Hindlimb muscle (tissue), 1 donor: ENCODE measurements at regions not wholly inside any gene's neighbourhood (a gene's known extent, or its start where the extent isn't known, plus 50 kb on each side); places are given as distances from the start of the nearest gene placed in this dataset.

Experiments used
- DNase-seq: peaks from one replicate; pipeline ENCODE4 v3.0.0-alpha.2; 2013

DNA sequence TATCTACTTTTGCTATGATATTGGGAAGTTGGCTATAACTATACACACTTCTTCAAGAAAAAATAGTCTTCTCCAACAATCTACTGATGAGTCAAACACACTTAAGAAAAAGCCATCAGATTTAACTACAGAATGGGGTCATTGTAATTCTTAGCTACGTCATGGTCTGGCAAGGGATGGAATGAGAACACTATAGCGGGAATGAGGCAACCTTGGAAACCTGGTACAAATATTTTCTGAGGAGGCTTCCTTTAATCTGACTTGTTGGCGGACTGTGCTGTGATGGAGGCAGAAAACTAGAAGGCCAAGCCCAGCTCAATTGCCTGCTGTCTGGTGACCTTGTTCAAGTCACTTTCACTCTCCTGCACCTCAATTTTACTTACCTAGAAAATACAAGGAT lies 586.8 kb upstream of the JAG1 start:
- no peak for DNase-seq

DNA sequence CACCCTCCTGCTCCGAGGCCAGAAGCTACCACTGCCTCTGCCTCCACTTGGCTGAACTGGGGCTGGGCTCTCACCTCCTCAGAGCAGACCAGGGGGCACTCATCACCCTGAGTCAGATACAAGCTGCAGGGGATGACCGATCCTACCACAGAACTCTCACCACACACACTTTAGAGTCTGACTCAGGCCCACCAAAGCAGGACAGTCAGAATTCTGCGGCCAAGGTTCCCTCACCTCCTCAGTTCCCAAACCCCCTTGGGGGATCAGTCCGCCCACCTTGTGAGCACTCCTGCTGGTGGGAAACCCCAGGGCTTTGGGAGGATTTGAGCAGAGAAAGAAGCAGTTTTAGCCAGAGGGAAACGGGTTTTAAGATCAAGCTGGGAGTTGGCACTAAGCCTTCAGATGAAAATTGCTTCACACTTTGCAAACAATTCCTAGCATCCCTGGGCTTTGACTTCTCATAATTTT lies 587.8 kb upstream of the JAG1 start:
- DNase-seq = no peak

DNA sequence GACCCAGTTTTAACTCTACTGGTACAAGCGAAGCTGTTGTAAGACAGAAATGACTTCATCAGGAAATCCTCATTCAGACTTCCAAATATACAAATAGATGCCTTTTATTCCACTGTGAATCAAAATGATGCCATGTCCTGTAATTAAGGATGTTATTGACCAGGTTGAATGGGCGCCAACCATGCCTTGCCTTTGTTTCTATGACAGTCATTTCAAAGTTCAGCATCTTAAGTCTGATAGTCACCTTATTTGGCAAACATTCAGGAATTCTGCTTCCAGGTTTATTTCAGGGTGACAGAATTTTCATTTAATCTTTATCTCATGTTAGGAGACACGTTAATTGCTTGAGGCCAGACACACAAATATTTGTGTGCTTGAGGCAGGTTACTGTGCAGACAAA lies 592.8 kb upstream of the JAG1 start:
- DNase-seq = no peak

DNA sequence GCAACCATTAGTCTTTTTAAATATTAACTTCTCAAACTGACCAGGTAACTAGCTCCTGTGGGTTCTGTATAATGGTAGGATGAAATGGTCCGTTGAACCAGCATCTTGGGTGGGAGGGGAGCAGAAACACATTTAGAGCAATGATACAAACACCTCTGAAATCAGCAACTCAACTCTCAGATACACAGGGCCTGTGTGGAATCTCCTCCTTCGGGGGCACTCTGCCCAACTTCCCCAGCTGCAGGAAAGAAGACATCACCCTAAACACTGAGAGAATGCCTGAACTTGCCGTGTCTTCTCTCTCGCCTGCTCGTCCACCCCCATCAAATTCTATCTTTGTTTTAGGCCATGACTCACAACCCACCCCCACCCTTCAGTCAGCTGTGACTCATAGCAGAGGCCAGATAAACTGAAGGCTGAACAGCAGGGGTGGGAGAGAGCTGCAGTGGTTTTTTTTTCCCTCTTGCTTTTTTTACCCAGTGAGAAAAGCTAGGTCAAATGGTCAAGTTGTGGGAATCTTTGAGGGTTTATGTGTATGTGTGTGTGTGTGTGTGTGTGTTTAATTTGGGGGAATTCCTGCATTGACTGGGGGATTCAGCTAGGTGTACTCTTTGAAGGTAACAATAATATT lies 593.4 kb upstream of the JAG1 start:
- peak; percentile 49 for DNase-seq

DNA sequence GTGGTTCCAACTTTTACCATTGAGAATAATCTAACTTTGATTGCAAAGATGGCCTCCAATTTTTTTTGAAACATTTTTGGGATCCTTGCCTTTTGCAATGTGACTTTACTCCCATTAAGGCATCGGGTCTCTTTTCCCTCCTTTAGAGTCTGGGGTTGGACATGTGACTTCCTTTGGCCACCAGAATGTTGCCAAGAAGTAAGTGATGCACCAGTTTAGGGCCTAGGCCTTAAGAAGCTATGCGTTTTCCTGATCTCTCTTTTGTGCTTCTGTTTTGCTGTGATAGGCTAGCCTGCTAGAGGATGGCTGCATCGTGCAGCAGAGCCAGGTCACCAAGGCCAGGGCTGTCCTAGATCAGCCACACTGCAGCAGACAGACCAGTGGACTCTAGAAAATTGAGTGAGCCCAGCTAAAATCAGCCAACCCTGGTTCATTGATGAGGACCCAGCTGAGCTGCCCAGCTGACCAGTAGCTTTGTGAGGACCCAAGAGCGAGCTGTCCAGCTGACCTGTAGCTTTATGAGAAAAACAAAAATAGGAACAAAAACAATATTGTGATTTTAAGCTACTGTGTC lies 594.0 kb upstream of the JAG1 start:
- no peak for DNase-seq

DNA sequence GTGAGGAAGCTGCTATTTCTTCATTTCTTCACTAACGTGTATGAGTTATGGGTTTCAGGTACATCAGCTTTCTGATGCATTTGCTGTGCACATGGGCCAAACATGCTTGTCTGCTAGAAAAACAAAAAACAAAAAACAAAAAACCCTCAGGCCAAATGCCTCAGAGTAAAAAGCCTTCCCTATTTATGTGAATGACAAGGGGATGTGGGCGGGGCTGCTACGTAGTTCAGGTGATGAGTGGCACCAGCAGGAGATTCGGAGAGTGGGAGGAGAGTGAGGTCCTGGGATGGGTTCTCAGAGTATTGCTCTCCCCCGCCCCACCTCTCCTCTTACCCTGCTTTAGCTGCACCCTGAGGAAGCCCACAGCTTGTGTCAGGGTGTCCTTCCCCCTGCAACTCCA lies 596.8 kb upstream of the JAG1 start:
- no peak for DNase-seq

DNA sequence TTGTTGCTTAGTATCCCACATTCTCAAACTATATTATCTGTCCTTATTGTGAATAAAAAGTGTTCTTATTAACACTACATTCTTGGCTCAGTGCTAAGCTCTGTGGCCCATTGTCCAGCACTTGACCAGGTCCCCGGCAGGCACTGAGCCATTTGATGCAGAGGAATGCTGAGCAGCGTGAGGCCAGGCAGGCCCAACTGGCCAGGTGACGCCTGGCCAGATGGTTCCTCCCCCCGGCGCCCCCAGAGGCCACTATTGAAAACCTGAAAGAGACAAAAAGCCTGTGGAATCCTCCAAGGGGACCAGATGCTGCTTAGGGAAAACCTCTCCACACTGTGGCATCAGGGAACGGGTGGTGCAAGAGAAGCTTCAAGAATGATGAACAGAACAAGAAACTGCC lies 597.5 kb upstream of the JAG1 start:
- no peak for DNase-seq

DNA sequence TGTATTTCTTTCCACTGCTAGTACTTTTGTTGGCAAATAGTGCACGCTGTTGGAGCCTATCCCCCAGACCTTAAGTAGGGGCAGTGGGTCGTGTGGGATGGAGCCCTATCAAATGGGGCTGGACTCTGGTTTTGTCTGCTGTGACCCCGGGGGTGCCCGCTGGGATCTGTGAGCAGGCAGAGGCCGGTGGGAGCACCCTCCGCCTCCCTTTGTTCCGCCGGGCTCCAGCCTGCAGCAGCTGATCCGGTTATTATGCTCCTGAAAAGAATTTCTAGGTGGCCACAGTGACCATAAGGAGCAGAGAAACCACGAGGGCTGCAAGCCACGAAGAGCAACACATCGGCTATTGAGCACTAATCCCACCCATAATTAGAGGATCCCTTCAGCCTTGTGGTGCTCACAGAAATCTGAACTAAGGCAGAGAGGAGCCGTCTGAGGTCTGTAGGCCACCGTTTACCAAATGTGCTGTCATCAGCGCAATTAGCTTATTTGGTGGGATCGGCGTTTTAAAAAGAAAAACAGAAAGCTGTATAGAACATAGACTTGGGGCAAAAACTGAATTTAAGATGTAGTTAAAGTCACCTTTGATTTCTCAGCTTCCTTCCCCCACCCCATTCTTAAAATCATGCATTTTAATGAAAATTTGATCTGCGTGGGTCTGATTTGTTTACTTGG lies 598.3 kb upstream of the JAG1 start:
- no peak for DNase-seq

DNA sequence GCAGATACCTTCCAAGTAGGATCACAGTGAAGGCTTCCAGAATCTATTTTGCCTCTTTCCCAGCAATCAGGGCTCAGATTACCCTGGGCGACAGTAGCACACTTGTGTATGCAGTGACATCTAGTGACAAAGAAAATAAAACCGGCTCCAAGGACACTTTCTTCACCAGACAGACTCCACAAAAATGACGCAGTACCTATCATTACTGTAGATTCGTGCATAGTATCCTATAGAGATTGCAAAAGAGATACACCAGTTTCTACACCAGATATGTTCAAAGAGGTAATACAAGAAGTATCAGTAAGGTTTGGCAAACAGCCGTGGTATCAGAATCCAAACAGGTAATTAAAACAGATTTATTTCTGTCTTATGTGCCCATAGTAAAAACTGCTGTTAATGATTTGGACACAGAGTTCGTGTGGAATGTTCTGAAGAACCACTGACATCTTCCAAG lies 600.4 kb upstream of the JAG1 start:
- peak; percentile 58 for DNase-seq

DNA sequence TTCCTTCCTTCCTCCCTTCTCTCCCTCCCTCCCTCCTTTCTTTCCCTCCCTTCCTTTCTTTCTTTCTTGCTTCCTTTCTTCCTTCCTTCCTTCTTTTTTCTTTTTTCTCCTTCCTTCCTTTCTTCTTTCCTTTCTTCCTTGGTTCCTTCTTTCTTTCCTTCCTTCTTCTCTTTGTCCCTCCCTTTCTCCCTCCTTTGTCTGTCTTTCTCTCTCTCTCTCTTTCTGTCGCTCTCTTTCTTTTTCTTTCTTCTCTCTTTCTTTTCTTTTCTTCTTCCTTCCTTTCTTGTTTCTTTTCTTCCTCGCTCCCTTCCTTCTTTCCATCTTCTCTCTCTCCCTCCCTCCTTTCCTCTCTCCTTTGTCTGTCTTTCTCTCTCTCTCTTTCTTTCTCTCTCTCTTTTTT lies 601.9 kb upstream of the JAG1 start:
- DNase-seq = no peak

DNA sequence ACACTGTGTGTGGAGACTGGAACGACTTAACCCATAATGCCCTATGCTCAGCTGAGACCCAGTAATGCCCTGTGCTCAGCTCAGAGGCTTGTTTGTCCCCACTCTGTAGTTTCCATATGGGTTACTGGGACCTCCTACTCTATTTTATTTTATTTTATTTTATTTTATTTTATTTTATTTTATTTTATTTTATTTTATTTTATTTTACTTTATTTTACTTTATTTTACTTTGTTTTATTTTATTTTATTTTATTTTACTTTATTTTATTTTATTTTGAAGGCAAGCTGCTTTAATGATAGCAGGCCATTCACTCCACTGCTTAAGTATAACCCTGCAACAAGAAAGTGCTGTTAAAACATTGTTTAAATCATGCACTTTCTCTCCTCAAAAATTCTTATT lies 603.4 kb upstream of the JAG1 start:
- DNase-seq = no peak

DNA sequence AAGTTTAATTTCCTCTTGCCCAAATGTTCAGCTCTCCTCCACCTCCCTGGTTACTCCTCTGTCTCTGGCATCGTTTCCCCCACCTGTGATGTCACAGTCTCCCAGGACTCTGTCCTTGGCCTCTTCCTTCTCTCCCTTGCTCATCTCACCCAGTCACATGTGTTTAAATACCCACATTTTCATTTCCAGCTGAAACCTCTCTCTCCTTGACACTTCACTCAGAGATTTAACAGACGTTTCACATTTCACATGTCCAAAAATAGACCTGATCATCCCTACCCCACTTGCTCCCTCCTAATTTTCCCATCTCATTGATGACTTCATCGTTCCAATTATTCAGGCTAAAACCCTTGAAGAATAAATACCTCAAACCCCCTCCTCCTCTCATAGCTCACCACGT lies 604.1 kb upstream of the JAG1 start:
- DNase-seq = no peak

DNA sequence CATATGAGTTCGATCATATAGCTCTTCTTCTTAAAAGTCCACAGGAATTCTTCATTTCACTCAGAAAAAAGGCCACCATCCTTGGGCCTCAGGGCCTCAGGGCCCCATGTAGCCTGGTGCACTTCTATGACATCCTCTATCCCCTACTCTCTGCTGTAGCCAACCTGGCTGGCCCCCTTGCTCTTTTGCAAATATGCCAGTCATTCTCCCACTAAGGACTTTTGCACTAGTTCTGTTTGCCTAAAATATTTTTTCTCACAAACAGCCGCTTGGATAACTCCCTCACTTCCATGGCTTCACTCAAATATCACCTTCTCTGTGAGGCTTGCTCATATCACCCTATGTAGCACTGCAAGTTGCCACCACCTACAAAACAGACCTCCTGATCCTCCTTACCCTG lies 604.7 kb upstream of the JAG1 start:
- no peak for DNase-seq

DNA sequence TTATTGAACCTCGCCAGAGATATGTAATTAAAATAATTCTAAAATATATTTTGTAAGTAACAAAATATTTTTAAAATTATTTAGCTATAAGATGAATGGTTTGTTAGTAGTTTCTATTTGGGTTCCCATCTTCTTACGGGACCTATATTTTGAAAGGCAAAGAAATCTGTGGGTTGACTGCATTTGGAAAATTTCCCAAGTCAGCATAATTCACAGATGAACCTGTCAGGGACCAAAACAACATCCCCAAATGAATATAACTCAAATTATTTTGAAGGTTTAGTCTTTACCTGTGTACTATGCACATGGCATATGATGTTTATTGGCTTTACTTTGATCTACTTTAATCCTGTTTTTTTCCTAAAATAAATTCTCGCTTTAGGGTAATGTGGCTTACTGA lies 607.4 kb upstream of the JAG1 start:
- DNase-seq = no peak

DNA sequence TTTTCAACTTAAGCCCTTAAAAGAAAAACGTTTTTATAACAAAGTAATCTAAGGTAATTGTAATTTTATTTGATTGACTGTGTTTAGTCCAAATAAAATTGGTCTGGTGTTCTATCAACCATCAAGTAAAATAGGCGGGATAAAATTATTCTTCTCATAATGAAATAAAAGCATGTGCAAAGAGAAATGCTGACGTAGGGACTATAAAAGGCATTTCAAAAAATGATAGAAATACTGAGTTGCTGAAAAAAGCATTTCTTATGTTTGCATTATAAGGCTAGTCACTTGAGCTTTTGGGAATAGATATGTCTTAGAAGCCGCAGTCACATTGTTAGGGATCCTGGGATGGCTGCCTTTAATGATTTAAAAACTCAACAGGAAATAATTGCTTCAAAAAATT lies 608.0 kb upstream of the JAG1 start:
- DNase-seq = no peak

DNA sequence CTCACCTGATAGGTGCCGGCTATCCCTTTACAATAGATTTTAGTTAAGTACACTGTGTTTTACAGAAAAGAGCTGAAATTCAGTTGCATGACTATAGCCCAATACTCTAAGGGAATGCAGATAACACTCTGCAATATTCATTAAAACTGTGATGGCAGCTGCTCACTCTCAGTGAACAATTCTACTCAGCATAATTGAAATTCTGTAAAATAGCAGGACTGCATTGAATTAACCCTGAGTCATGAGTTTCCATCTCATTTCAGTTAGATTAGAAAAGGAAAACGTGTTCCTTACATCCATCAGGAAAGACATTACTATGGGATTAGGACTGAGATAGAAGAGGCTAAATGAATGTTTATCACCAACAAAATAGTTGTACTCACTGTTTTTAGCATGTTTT lies 613.3 kb upstream of the JAG1 start:
- DNase-seq = no peak

DNA sequence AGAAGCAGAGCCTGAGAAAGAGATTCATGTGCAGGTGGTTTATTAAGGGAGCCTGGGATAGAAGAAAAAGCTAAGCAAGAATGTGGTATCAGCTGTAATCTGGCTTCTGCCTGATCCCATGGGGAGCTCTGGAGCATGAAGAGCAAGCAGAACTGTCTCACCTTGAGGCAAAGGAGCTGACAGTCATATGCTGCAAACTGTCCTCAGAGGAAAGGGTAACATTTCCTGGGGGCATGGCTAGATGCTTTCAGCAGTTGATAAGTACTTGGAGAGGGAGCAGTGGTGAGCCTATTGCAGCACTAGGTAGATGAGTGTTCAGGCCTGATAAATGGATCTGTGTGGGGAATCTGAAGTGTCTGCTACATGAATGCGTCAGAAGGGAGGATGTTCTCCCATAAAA lies 621.5 kb upstream of the BTBD3 start:
- DNase-seq = no peak

DNA sequence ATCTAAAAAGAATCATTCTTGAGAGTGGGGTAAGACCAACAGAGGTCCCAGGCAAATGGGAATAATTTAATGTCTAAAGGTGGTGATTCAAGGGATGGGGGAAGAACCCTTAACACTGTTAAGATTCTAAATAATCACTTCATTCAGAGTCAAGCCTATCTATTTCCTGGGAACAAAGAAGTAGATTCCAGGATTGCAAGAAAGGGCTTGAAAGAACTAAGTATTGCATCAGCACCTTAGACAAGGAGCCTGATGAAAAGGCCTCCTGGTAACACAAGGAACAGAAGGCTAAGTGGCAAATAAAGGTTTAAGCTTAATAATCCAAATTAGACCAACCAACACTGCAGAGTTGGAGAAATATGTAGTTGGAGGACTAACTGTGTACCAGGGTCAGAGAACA lies 620.7 kb upstream of the BTBD3 start:
- no peak for DNase-seq

DNA sequence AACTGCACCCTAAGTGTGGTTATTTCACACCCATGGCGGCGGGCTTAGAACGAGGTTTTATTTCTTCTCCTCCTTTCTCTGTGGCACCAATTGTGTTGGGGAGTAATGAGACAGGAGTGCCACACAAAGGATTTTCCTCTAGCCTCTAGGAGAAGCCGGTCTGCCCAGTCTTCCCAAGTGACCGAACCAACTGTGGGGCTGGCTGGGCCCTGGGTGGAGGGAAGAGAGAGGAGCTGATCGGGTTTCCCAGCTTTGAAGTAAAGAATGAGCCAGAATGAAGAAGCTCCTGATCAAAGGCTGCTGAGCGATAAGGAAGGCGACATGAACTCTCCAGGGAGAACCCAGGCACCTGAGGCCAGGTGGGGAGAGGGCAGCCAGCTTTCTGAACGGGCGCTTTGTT lies 616.0 kb upstream of the BTBD3 start:
- DNase-seq = no peak

DNA sequence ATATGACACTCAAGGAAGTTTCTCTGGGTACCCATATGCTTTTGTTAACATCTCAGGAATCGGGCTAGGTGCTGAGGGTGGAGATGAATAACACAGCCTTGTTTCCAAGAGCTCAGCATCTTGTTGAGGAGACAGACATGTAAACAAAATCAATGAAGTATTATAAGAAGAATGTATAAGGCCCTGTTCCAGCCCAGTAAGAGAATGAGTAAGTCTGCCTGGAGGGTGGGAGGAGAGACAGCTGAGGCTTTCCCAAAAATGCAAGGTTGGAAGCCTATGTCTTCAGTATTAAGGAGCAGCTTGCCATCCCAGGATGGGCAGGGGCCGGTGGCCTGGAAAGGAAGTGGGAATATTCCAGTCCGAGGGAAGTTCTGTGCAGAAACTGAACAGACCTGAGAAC lies 615.3 kb upstream of the BTBD3 start:
- no peak for DNase-seq

DNA sequence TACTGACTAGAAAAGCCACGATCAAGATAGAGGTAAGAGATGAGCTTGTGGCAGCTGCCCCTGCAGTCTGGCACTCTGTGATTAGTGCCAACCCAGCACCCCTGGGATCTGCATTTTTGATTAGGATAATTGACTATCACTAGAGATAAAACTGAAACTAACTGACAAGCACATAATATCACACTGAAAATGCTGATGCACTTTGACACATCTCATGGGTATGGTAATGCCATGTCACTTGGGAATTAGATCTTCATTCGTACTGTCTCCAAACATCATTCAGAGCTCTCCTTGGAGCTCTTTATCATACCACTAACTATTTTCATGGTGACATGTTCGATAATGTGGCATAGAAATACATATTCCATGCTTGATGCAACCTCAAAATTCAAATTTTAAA lies 612.9 kb upstream of the BTBD3 start:
- no peak for DNase-seq

DNA sequence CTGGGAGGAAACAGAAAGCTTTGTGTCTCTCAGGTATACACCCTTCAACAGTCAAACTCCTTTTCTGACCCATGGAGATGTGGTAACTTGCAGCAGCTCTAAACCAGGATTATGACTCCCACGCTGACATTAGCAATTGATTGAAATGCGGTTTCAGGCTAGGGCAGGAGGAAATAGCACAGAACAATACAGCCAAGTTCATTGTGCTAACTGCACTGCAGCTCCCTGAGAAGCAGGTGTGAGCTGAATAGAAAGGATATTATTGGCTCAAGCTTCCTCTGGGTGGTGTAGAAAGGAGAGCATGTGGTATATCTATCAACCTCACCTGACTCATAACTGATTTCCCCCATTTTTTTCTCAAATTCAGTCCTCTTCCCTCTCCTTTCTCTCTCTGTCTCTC lies 612.3 kb upstream of the BTBD3 start:
- no peak for DNase-seq

DNA sequence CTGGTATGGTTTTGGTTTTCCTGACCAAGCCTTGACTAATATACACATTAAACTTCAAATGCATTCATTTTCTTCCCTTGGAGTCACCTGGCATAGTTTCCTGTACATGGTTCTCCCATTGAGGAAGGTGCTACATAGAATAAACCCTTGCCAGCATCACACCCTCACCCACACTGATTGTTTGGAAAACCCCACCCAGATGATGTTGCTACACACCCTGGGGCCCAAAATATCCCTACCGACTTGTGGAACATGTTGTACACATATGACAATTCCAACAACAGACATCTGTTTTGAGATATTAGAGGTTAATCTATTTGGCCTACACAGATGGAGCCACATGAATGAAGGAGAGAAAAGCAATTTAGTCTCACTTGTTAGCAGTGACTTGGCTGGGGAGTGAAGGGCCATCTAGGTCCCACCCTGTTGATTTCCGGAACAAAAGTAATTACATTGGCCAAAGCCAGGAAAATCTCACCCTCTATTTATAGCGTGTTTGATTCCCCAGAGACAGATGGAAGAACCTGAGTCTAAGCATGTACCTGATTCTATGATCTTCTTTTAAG lies 606.0 kb upstream of the BTBD3 start:
- DNase-seq = no peak

DNA sequence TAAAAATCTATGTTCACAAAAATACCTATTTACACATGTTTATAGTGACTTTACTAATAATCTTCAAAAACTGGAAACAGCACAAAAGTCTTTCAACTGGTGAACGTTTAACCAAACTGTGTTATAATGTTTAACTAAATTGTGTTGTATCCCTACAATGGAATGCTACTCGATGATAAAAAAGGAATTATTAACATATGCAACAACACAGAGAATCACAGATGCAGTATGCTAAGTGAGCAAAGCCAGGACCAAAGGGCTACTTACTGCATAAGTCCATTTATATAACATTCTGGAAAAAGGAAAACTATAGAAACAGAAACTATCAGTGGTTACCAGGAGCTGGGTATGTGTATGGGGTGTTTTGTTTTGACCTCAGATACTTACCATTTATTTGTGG lies 602.2 kb upstream of the BTBD3 start:
- no peak for DNase-seq
